ENCODE measurements at regions not wholly inside any gene's neighbourhood (a gene's known extent, or its start where the extent isn't known, plus 50 kb on each side); places are given as distances from the start of the nearest gene placed in this dataset.
"Not testable (repeated sequence)": the region's sequence is repeated elsewhere in the genome, so short reads cannot be mapped to it uniquely, and the experiment has no call there.

- no peak for DNase-seq
Observed at GRCh38 chr4:58359590-58359989, 1249.4 kb upstream of the IGFBP7 start.

- no peak for DNase-seq
Observed at GRCh38 chr4:58357947-58358346, 1247.8 kb upstream of the IGFBP7 start.

GRCh38 chr4:58325070-58325469, 1214.9 kb upstream of the IGFBP7 start:
- no peak for DNase-seq

GRCh38 chr4:58313444-58313843, 1203.3 kb upstream of the IGFBP7 start:
- no peak for DNase-seq

- DNase-seq = no peak
Observed at GRCh38 chr4:58303456-58303855, 1193.3 kb upstream of the IGFBP7 start.

- no peak for DNase-seq
Observed at GRCh38 chr4:58301376-58301999, 1191.3 kb upstream of the IGFBP7 start.

GRCh38 chr4:58286335-58286734, 1176.2 kb upstream of the IGFBP7 start:
- DNase-seq = no peak

- not testable (repeated sequence) for DNase-seq
Observed at GRCh38 chr4:58280928-58281327, 1170.7 kb upstream of the IGFBP7 start.

- DNase-seq = no peak
Observed at GRCh38 chr4:58275856-58276255, 1165.7 kb upstream of the IGFBP7 start.

- DNase-seq = no peak
Observed at GRCh38 chr4:58274553-58274952, 1164.4 kb upstream of the IGFBP7 start.

GRCh38 chr4:58272311-58272710, 1162.1 kb upstream of the IGFBP7 start:
- DNase-seq = peak; percentile 1

GRCh38 chr4:58265734-58266133, 1155.5 kb upstream of the IGFBP7 start:
- no peak for DNase-seq

- no peak for DNase-seq
Observed at GRCh38 chr4:58261526-58261925, 1151.3 kb upstream of the IGFBP7 start.

GRCh38 chr4:58254291-58254690, 1144.1 kb upstream of the IGFBP7 start:
- no peak for DNase-seq

GRCh38 chr4:58252656-58253055, 1142.5 kb upstream of the IGFBP7 start:
- no peak for DNase-seq

GRCh38 chr4:58247792-58248191, 1137.6 kb upstream of the IGFBP7 start:
- DNase-seq = no peak

GRCh38 chr4:58225460-58225859, 1115.3 kb upstream of the IGFBP7 start:
- no peak for DNase-seq

- DNase-seq = no peak
Observed at GRCh38 chr4:58219179-58219578, 1109.0 kb upstream of the IGFBP7 start.

- DNase-seq = no peak
Observed at GRCh38 chr4:58216461-58216860, 1106.3 kb upstream of the IGFBP7 start.

- DNase-seq = no peak
Observed at GRCh38 chr4:58214376-58214775, 1104.2 kb upstream of the IGFBP7 start.

- no peak for DNase-seq
Observed at GRCh38 chr4:58209551-58209950, 1099.4 kb upstream of the IGFBP7 start.

GRCh38 chr4:58209001-58209400, 1098.8 kb upstream of the IGFBP7 start:
- DNase-seq = no peak

- no peak for DNase-seq
Observed at GRCh38 chr4:58205446-58206235, 1095.5 kb upstream of the IGFBP7 start.

- no peak for DNase-seq
Observed at GRCh38 chr4:58192217-58192616, 1082.0 kb upstream of the IGFBP7 start.

GRCh38 chr4:58191109-58191508, 1080.9 kb upstream of the IGFBP7 start:
- no peak for DNase-seq
